Heart right ventricle (tissue), 16 donors: ENCODE measurements at regions not wholly inside any gene's neighbourhood (a gene's known extent, or its start where the extent isn't known, plus 50 kb on each side); places are given as distances from the start of the nearest gene placed in this dataset.

ENCODE experiments used
- ATAC-seq, 8 donors: fragments of 200-7000 bp; cut with Tn5 transposase; one replicate each; pipeline ENCODE4 v1.9.1; 2020; ENCODE audit warnings: mild to moderate bottlenecking in 8 of 8, moderate library complexity in 8 of 8, moderate number of reproducible peaks in 1 of 8
- DNase-seq, 2 donors: peaks; one replicate each; pipeline ENCODE4 v3.0.0-alpha.2; 2020
- H3K27ac ChIP-seq, 10 donors: fragments of 200-600 bp; sonication (generic) in 2 of 10; one replicate each; pipeline versions ENCODE4 v1.5.0 to v1.8.0; 2020 to 2022; ENCODE audit warnings: mild to moderate bottlenecking in 3 of 10
- H3K27me3 ChIP-seq, 7 donors: fragments of 200-600 bp; one replicate each; pipeline ENCODE4 v1.8.0; 2021 to 2022; ENCODE audit warnings: mild to moderate bottlenecking in 2 of 7
- H3K36me3 ChIP-seq, 9 donors: fragments of 200-600 bp; sonication (generic) in 1 of 9; one replicate each; pipeline versions ENCODE4 v1.5.0 to v1.8.0; 2020 to 2022; ENCODE audit warnings: mild to moderate bottlenecking in 2 of 9
- H3K4me1 ChIP-seq, 9 donors: fragments of 200-600 bp; sonication (generic) in 1 of 9; one replicate each; pipeline versions ENCODE4 v1.5.0 to v1.8.0; 2020 to 2022; ENCODE audit warnings: mild to moderate bottlenecking in 4 of 9
- H3K4me3 ChIP-seq, 10 donors: fragments of 200-600 bp; sonication (generic) in 2 of 10; one replicate each; pipeline versions ENCODE4 v1.5.0 to v1.8.0; 2020 to 2022; ENCODE audit warnings: mild to moderate bottlenecking in 7 of 10, moderate library complexity in 2 of 10
- H3K9me3 ChIP-seq, 11 donors: fragments of 200-600 bp in 10 of 11; sonication (generic) in 2 of 11; one replicate each; pipeline versions ENCODE4 v1.5.0 to v1.8.0; 2013 to 2022; ENCODE audit warnings: mild to moderate bottlenecking in 2 of 11, control low read depth in 1 of 11, moderate library complexity in 1 of 11
- CTCF ChIP-seq, 9 donors: fragments of 200-600 bp; sonication (generic) in 2 of 9; IDR thresholded peaks; one replicate each; pipeline versions ENCODE4 v1.5.0 to v1.8.0; 2021 to 2022; ENCODE audit warnings: antibody characterized with exemption in 9 of 9, mild to moderate bottlenecking in 5 of 9, moderate library complexity in 1 of 9
- WGBS, 2 donors: extraction: QIAGEN DNeasy Blood & Tissue Kit; methylation state at CpG; one replicate each; pipeline ENCODE4 v1.1.7; 2013; ENCODE audit warnings: inconsistent platforms in 1 of 2; 5-methylcytosine and 5-hydroxymethylcytosine counted together
- intact Hi-C, 10 donors: fragments of 100-400 bp; cut with DNase I; formaldehyde crosslinking; loops; one replicate each; pipeline versions ENCODE4 v1.11.1 to v1.14.2; 2022
- donor health status: Arrhythmogenic right ventricular cardiomyopathy.
- donor health status: ischemic (EF 13 %, LVEDD 7.1; RV severe dilation, severe dysfunction).
- donor health status: healthy with polysubstance abuse.
- donor health status: DM: no; HTN: yes; CAD: no.
- donor health status: DM: no; HTN: no; CAD: no.
- donor health status: ischemic (EF 25% LVEDD 6.9; RV normal size, moderate dysfunction).
- donor health status: ischemic (EF 25% LVEDD 5.7; RV mildly dilated, moderate dysfunction).
- donor health status: healthy.
- donor health status: DM: yes; HTN: yes; CAD: no.
- donor health status: Ischemic cardiomyopathy.
- donor health status: ischemic (EF 35%, LVEDD 5.7; RV mildly dilated, moderate dysfunction).
- donor health status: nonischemic (EF 11% LVEDD 7.7; RV severe dilation, severe dysfunction).
- donor health status: DM: yes; HTN: yes; CAD: no.
- donor health status: PGD.
- donor health status: ischemic (EF 29% LVEDD 5.4; RV normal size, mild dysfunction).
- donor health status: nonischemic (EF 23%, LVEDD 6.1; RV moderate dilation, normal function).

DNA sequence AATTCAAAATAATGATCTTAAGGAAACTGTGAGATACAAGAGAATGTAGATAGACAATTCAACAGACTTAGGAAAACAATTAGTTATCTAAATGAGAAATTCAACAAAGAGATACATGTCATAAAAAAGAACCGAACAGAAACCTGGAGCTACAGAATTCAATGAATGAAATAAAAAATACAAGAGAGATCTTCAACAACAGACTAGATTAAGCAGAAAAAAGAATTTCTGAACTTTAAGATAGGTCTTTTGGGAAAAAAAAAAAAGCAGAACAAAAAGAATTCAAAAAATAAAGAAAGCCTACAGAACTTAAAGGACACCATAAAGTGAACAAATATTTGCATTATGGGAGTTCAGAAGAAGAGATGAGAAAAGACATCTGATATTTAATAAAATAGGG lies 129.1 kb upstream of the FOXK1 start:
- no peak overlapping the region for H3K27ac ChIP-seq
- intact Hi-C loops, result no loop called here
- peaks cover 0 to 4% (median 0%) of the 10 kb centered on the region in 7 donors for H3K27me3 ChIP-seq
- WGBS, 2 donors, result 84 to 93% methylated on average over 1 of the region's 1 CpG
- H3K4me3 ChIP-seq, result no peak overlapping the region
- no peaks in the 10 kb centered on the region for H3K4me1 ChIP-seq
- no peak for ATAC-seq
- DNase-seq, result no peak
- H3K36me3 ChIP-seq, result no peaks in the 10 kb centered on the region
- peaks cover 0 to 47% (median 26%) of the 10 kb centered on the region in 11 donors for H3K9me3 ChIP-seq
- TF ChIP-seq CTCF (IDR thresholded peaks at IDR 0.05), result no peak

- TF ChIP-seq CTCF (IDR thresholded peaks at IDR 0.05), result no peak
- Histone ChIP-seq H3K4me3 (no peak overlapping the region), H3K9me3 (peaks cover 0 to 39% (median 22%) of the 10 kb centered on the region in 11 donors), H3K36me3 (no peaks in the 10 kb centered on the region), H3K4me1 (no peaks in the 10 kb centered on the region), H3K27me3 (peaks cover 0 to 25% (median 7%) of the 10 kb centered on the region in 7 donors), H3K27ac (no peak overlapping the region)
- 72 to 78% methylated on average over 18 of the region's 18 CpGs for WGBS, 2 donors
- ATAC-seq (no peak), DNase-seq (no peak)
- intact Hi-C loops, result no loop called here
These were observed 125.0 kb upstream of the FOXK1 start for GRCh38 chr7:4556868-4557793.

DNA sequence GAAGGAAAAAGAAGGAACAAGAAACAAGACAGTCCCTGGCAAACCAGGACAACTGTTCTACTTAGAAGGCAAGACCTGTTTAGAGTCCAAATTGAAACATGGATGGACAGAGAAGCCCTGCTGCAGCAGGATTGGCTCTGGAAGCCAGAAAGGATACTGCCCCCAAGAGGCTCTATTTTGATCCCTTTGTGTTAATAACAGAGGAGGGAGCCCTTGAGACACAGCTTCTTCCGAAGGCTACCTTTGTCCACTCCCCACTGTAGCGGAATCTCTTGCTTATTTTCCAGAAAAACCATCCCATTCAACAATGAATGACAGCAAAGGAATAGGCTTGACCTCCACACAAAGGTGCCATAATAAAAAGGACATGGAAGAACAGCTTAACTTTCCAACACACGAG lies 120.3 kb upstream of the FOXK1 start:
- WGBS, 2 donors, result 32 to 45% methylated on average over 3 of the region's 3 CpGs
- H3K36me3 ChIP-seq, result no peaks in the 10 kb centered on the region
- ATAC-seq, result no peak
- no peaks in the 10 kb centered on the region for H3K4me1 ChIP-seq
- H3K27me3 ChIP-seq, result peaks cover 0 to 36% (median 12%) of the 10 kb centered on the region in 7 donors
- H3K4me3 ChIP-seq, result no peak overlapping the region
- intact Hi-C loops, result no loop called here
- DNase-seq, result no peak
- H3K27ac ChIP-seq, result no peak overlapping the region
- H3K9me3 ChIP-seq, result peaks cover 0 to 13% (median 0%) of the 10 kb centered on the region in 11 donors
- TF ChIP-seq CTCF (IDR thresholded peaks at IDR 0.05), result no peak

DNA sequence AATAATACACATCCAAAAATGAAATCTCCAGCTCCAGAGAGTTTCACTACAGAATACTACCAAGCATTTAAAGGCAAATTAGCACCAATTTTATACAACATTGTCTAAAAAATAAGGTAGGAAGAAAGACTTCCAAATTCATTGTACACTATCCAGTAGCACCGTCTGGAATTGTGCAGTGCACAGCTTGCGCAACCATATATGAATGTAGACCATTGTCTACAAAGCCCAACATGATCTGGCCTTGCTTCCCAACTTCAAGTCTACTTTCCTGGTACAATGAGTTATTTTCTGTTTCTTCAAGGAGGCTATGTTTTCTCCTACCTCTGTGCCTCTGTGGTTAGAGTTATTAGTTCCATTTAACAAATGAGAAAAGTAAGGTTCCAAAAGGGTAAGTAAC lies 115.4 kb upstream of the FOXK1 start:
- intact Hi-C loops, result no loop called here
- H3K4me3 ChIP-seq, result no peak overlapping the region
- 92 to 95% methylated on average over 2 of the region's 2 CpGs for WGBS, 2 donors
- H3K4me1 ChIP-seq, result no peaks in the 10 kb centered on the region
- DNase-seq (no peak), ATAC-seq (no peak)
- TF ChIP-seq CTCF (IDR thresholded peaks at IDR 0.05), result no peak
- H3K27ac ChIP-seq, result no peak overlapping the region
- peaks cover 0 to 13% (median 0%) of the 10 kb centered on the region in 11 donors for H3K9me3 ChIP-seq
- H3K27me3 ChIP-seq, result peaks cover 0 to 14% (median 10%) of the 10 kb centered on the region in 7 donors
- H3K36me3 ChIP-seq, result no peaks in the 10 kb centered on the region
